NCI-H524 treated with DMSO at 0.1 percent for 48 hours (cell line): ENCODE measurements at regions not wholly inside any gene's neighbourhood (a gene's known extent, or its start where the extent isn't known, plus 50 kb on each side); places are given as distances from the start of the nearest gene placed in this dataset.
A peak's percentile ranks its signal among the peaks of the same experiment; 100 is the strongest.
"Not testable (repeated sequence)": the region's sequence is repeated elsewhere in the genome, so short reads cannot be mapped to it uniquely, and the experiment has no call there.

ENCODE experiments used
- DNase-seq: peaks from one replicate; lab custom pipeline; 2025; lab: John Stamatoyannopoulos, UW

DNA sequence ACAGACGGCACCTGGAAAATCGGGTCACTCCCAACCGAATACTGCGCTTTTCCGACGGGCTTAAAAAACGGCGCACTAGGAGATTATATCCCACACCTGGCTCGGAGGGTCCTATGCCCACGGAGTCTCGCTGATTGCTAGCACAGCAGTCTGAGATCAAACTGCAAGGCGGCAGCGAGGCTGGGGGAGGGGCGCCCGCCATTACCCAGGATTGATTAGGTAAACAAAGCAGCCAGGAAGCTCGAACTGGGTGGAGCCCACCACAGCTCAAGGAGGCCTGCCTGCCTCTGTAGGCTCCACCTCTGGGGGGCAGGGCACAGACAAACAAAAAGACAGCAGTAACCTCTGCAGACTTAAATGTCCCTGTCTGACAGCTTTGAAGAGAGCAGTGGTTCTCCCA, 64.5 kb downstream of the SLC30A10 start:
- not testable (repeated sequence) for DNase-seq

GRCh38 chr1:219862366-219862765, 66.0 kb downstream of the SLC30A10 start:
- no peak for DNase-seq

DNA sequence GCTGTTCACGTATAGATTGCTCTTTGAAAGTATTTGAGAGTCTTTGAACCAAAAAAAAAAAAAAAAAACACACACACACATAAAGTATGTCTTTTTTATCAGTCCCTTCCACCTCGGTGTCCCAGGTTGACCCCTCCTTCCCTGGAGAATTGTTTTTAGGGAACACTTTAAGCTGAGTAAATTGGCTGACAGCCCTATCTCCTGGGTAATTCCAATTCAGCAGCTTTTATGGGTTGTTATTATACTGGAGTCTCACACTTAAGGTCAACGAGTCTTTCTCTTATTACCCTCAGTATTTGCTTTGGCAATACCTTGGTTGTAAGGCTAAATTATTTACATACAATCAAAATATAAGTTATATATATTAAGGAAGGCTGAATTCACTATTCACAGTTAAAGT, 69.4 kb downstream of the SLC30A10 start:
- DNase-seq = no peak

- DNase-seq = no peak
Observed at GRCh38 chr1:219847215-219847855, 81.0 kb downstream of the SLC30A10 start.

GRCh38 chr1:219839595-219839994, 88.8 kb downstream of the SLC30A10 start:
- not testable (repeated sequence) for DNase-seq

DNA sequence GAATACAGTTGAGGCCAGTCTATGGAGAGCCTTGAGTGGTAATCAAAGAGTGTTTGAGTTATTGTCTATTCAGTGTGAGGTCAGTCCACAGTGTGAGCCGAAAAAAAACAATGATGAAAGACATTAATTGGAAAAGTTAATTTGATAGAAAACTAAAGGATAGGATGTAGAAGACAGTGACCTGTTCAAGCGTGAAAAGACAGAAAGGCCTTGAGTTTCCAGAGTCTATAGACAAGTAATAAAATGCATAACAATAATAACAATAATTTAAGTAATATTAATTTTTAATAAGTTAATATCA, 90.4 kb downstream of the SLC30A10 start:
- no peak for DNase-seq

- peak; percentile 18 for DNase-seq
Observed at GRCh38 chr1:219837274-219837993, 90.9 kb downstream of the SLC30A10 start.

GRCh38 chr1:219834314-219834917, 93.9 kb downstream of the SLC30A10 start:
- no peak for DNase-seq

- DNase-seq = no peak
Observed at GRCh38 chr1:219833214-219833815, 95.0 kb downstream of the SLC30A10 start.

DNA sequence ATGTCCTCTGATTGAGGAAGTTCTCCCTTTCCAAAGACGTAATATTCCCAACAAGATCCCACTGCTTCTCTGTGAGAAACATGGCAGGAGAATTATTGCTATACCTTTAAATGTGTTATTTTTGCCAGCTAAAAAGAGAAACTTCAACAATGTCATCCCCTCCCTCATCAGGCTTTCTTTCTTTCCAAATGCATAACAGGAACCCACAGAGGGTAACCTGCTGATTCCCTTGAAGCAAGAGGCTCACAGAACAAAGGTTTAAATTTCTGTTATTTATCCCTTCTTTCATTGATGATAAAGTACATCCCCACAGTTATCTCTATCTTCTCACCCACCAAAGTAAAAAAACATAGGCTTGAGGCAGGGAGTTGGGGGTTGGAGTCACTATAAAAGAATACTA, 102.1 kb downstream of the SLC30A10 start:
- no peak for DNase-seq

DNA sequence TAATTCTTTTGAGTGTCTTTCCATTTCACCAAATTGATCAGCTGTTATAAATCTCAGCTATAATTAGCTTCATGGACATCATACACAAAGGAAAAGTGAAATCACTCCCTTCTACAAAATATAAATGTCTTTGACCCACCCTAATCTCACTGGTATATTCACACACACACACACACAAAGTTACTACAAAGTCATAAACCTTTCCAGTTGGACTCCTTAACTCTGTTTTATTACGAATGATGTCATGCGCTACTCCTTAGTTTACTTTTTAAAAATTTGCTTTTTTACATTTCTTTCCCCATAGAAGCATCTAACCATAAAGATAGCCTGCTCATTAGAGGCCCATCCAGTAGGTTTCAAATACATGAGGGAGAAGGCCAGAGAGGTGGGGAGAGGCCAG, 103.0 kb downstream of the SLC30A10 start:
- no peak for DNase-seq

DNA sequence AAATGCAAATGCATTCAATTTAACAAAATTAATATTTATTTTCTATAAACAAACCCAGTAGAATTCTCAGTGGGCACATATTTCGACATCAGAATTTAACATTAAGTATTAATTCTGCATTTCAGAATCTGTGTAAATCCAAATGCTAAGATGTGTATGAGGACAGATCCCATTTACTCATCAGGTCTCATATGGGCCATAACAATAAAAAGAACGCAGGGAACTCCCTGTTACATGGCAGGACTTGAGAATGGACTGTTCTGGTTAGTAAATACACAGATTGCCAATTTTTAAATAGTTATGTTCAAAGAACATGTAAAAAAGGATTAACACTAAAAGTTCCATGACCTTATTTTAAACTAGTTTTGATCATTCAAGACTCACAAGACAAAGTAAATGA, 104.0 kb downstream of the SLC30A10 start:
- DNase-seq = no peak

- DNase-seq = no peak
Observed at GRCh38 chr1:219820551-219820950, 107.8 kb downstream of the SLC30A10 start.

- no peak for DNase-seq
Observed at GRCh38 chr1:219817914-219818313, 110.4 kb downstream of the SLC30A10 start.

- DNase-seq = no peak
Observed at GRCh38 chr1:219813294-219813693, 115.1 kb downstream of the SLC30A10 start.

GRCh38 chr1:219812491-219813203, 115.7 kb downstream of the SLC30A10 start:
- peak; percentile 40 for DNase-seq

- no peak for DNase-seq
Observed at GRCh38 chr1:219812086-219812485, 116.3 kb downstream of the SLC30A10 start.

GRCh38 chr1:219810451-219810850, 117.9 kb downstream of the SLC30A10 start:
- DNase-seq = no peak

GRCh38 chr1:219808790-219809189, 119.6 kb downstream of the SLC30A10 start:
- DNase-seq = no peak

- DNase-seq = no peak
Observed at GRCh38 chr1:219806642-219807041, 121.7 kb downstream of the SLC30A10 start.

- DNase-seq = no peak
Observed at GRCh38 chr1:219806020-219806419, 122.3 kb downstream of the SLC30A10 start.

DNA sequence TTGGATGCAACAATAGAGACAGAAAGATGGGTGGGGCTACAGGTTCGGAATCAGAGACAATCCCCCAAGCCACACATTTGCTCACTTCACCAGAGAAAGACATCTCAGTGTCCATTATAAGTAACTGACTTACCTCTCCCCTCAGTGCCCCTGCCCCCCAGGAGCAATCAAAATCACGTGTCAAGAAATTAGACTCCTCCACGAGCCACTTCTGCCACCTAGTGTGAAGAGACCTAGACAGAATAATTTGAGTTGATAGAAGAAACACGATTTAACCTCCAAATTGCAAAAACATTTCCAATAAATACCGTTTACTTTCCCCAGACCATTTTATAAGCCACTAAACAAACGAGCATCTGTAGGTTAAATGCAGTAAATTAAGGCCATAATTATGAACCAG, 123.2 kb downstream of the SLC30A10 start:
- DNase-seq = no peak
